Stimulated activated naive CD4-positive, alpha-beta T cell (primary cell): ENCODE measurements at regions not wholly inside any gene's neighbourhood (a gene's known extent, or its start where the extent isn't known, plus 50 kb on each side); places are given as distances from the start of the nearest gene placed in this dataset.
"Not testable (repeated sequence)": the region's sequence is repeated elsewhere in the genome, so short reads cannot be mapped to it uniquely, and the experiment has no call there.

Experiments used
- DNase-seq, 6 experiments: peaks; one replicate each; lab custom pipeline; 2025; lab: John Stamatoyannopoulos, UW

DNA sequence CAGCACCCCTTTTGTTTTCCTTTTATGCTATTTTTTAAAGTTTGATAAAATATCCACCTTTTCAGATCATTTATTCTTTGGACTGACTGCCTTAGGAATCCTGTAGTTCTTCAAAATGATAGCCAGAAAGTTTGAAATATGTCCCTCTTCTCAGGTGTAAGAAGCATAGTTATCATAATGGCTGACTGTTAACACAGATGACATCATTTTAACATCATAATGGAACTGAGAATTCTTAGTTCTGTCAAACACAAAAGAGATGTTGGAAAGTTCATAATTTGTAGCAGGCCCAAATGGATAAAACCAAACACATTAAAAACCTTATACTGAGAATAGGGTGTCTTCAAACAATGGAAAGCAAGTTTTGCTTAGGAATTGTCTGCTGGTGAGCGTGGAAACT, 1254.4 kb downstream of the ADGRL3 start:
- no peak for DNase-seq

DNA sequence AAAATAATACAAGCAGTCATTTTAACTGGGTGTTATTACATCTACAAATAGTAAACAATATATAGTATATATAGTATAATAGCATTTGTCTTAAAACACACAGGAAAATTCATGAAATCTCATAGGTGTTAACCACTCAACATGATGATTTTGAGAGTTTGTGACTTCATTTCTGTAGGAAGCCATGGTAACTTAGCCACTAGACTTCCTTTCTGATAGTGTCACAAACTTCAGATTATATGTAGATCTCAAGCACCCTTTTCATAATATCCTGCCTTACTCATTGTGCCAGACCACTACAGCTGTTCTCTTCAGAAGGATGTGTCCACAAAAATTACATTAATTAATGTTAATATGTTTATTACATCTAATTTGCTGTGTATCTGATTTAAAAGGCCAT, 1250.6 kb downstream of the ADGRL3 start:
- no peak for DNase-seq

DNA sequence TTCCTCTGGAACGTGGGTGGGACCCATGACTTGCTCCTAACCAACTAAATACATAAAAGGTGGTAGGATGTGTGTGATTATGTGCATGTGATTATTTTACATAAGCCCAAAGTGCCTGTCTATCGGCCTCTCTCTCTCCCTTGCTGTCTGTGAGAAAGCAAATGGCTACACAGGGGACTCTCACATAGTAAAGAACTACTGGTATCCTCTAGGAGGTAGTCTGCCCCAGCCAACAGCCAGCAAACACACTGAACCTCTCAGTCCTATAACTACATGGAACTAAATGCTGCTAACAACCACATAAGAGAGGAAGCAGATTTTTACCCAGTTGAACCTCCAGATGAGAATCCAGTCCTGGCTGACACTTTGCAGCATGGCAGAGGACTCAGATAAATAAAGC, 1249.4 kb downstream of the ADGRL3 start:
- no peak for DNase-seq

DNA sequence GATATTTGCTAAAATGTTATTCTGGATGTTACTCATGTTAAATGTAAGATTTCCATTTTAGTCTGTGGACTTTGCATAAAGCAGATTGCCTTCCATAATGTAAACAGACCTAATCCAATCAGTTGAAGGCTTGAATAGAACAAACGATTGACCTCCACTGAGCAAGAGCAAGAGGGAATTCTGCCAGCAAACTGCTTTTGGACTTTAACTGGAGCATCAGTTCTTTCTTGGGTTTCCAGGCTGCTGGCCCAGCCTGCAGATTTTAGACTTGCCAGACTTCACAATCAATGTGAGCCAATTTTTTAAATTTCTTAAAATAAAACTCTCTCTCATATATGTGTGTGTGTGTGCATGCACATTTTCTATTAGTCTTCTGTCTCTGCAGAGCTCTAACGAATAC, 1248.8 kb downstream of the ADGRL3 start:
- no peak for DNase-seq

DNA sequence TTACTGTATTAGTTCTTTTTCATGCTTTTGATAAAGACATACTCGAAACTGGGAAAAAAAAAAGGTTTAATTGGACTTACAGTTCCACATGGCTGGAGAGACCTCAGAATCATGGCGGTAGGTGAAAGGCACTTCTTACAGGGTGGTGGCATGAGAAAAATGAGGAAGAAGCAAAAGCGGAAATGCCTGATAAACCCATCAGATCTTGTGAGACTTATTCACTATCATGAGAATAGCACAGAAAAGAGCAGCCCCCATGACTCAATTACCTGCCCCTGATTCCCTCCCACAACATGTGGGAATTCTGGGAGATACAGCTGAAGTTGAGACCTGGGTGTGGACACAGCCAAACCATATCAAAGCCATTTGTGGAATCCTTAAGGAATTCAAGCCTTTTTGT, 1238.9 kb downstream of the ADGRL3 start:
- no peak for DNase-seq

DNA sequence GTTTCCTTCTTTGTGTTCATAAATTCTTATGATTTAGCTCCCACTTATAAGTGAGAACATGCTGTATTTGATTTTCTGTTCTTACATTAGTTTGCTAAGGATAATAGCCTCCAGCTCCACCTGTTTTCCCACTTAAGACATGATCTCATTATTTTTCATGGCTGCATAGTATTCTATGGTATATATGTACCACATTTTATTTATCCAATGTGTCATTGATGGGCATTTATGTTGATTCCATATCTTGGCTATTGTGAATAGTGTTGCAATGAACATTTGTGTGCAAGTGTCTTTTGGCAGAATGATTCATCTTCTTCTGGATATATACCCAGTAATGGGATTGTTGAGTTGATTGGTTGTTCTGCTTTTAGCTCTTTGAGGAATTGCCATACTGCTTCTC, 1234.8 kb downstream of the ADGRL3 start:
- no peak for DNase-seq

DNA sequence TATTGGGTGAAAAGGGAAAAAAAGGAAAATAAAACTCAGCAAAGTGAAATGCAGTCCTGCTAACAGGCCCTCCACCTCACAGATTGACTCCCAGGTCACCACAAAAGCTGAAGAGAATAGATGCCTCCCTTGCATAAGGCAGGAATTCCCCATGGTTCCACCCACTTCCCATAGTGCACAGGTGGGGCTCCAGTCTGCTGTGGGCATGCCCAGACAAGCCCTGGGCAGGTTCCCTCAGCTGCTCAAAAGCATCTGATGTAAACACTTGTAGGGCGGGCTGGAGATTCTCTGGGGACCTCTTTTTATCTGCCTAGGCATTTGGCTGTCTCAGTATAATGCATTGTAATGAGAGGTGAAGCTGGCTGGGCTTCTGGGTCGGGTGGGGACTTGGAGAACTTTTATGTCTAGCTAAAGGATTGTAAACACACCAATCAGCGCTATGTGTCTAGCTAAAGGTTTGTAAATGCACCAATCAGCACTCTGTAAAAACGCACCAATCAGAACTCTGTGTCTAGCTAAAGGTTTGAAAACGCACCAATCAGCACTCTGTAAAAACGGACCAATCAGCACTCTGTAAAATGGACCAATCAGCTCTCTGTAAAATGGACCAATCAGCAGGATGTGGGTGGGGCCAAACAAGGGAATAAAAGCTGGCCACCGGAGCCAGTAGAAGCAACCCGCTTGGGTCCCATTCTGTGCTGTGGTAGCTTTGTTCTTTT, 1231.5 kb downstream of the ADGRL3 start:
- not testable (repeated sequence) for DNase-seq

DNA sequence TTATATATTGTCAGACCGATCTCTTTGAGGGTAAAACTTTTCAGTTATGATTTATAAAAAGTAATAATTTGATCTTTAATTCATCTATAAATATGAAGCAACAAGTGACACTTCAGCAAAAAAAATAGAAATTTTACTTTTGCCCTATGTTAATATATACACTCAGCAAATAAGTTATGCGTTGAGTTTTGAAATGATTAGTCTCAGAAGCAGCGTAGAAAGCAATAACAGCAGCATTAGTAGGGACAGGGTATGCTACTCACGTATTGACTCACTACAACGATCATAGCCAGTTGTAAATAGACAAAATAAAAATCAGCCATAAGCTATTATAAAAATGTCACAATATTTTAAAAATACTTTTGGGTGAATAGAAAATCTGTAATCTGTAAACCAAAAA, 1229.2 kb downstream of the ADGRL3 start:
- no peak for DNase-seq

DNA sequence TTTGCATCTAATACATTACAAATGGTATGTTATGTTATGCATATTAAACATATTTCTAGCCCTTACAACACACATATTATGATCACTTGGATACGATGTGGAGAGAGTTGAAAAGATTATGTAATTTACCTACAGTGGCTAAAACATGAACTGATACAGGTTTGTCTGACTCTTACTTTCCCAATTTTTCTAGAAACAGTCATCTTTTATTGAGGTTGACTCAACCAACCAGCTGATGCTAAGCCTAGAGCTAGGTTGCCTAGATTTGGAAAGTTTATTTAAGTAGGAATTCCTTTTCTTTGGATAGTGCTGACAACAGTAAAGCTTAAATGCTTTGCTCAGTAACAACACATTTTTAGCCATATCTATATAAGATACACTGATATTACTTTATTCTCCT, 1215.1 kb downstream of the ADGRL3 start:
- DNase-seq: no peak

DNA sequence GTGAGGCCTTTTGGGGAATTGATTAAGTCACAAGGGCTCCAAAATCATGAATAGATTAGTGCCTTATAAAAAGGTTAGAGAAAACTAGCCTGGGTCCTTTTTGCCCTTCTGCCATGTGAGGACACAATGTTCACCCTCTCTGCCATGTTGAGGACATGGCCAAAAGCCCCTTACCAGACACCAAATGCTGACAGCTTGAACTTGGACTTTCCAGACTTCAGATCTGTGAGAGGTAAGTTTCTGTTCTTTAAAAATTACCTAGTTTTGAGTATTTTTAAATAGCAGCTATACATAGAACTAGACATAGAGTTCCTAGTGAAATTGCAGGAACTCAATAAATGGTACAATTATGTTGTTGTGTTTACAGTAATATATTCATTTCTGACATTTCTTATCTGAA, 1214.4 kb downstream of the ADGRL3 start:
- DNase-seq: no peak

DNA sequence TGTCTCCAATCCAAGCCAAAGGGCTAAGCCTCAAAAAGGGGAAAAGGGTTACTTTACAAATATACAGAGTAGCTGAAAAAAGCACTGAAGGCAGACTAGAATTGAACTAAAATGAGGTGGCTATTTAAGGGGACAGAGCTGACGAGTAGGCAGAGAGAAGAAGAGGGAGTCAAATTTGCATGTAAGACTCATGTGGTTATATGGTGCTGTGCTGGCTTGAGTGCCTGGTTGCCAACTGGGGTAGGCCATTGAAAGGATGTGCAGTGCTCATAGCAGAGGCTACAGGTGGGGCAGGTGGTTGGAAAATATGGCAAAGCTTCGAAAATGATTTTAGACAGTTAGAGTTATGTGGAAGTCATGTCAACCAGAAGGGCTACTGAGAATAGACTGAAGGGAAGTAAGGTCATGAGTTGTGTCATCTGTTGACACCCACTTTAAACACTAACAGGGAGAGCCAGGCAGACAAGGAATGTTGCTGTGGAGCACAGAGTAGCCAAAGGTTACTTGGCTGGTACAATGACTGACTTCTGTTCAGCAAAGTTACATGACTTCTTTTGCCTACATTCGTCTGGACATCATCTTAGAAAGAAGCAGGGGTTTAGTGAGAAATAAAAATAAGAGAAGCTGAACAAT, 1210.4 kb downstream of the ADGRL3 start:
- DNase-seq: no peak

DNA sequence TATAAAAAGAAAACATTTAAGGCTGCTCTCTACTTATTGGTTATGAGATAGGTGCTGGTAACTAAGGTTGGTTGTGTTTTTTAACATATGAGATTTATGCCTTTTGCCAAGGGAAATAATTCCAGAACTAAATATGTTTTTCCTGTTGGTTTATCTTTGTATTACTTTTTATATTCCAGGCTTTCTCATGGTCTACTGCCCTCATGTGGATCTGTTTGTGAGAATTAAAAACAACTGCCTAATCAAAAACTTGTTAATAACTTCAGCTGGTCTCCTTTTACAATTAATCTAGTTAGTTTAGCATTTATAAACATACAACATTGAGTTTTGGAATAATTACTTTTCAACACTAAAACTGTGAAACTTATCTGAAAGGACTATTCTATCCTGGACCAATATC, 1208.3 kb downstream of the ADGRL3 start:
- DNase-seq: no peak

DNA sequence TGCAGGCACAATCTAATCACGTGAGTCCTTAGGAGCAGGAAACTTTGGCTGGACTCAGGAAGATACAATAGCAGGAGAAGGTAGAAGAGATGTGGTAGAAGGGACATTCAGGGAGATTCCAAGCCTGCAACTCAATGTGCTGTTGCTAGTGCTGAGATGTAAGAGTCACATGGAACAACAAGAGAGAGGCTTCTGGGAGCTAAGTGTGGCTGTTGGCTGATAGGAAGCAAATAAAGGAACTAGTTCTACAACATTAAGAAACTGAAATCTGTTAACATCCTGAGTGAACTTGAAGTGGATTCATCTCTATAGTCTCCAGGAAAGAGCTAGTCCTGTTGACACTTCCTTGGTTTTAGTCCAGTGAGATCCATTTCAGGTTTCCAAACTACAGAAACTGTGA, 1207.4 kb downstream of the ADGRL3 start:
- DNase-seq: no peak

DNA sequence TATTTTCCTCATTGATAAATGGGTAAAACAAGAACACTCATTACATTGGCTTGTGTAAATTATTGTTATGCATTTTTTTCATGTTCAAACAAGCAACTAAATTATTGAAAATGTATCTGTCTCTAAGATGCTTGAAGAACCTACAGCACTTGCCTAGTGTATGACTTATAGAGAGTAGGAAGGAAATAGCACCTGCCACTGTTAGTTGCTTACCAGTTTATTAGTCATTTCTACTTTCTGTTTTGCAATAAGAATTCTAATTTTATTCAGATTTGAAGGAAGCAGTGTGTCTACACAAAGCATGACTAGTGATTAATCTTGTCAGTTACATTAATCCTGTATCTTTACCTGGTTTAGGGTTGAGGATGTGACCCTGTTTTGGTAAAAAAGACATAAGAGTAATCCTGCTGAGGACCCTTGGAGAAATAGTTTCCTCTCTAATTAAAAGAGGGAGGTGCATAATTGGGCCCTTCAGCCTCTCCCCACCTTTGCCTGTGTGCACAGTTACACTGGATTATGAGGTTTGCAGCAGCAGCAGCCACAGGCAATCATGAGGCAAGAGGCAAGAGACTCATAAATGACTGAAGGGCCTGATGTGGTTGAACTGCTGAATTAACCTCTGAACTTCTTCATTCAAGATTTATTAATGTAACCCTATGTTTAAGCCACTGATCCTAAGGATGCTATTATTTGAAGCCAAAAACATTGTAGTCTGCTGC, 1202.1 kb downstream of the ADGRL3 start:
- DNase-seq: no peak

DNA sequence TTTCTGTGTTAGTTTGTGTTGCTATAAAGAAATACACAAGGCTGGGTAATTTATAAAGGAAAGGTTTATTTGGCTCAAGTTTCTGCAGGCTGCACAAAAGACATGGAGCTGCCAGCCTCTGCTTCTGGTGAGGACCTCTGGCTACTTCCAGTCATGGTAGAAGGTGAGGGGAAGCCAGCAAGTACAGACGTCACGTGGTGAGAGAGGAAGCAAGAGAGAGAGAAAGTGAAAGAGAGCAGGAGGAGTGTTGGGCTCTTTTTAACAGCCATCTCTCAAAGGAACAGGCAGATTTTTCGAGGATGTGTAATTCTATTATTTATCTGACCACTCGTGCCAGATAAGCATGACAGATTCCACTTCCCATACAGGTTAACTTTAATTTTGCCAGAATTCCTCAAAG, 1199.1 kb downstream of the ADGRL3 start:
- no peak for DNase-seq

DNA sequence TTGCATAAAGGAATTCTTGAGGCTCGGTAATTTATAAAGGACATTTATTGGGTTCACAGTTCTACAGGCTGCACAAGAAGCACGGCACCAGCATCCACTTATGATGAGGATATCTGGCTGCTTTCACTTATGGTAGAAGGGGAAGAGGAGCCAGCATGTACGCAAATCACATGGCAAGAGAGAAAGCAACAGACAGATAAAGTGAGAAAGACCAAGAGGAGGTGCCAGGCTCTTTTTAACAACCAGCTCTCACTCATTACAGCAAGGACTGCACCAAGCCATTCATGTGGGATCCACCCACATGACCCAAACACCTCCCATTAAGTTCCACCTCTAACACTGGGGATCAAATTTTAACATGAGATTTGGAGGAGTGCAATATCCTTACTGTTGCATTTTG, 1198.2 kb downstream of the ADGRL3 start:
- DNase-seq: no peak

DNA sequence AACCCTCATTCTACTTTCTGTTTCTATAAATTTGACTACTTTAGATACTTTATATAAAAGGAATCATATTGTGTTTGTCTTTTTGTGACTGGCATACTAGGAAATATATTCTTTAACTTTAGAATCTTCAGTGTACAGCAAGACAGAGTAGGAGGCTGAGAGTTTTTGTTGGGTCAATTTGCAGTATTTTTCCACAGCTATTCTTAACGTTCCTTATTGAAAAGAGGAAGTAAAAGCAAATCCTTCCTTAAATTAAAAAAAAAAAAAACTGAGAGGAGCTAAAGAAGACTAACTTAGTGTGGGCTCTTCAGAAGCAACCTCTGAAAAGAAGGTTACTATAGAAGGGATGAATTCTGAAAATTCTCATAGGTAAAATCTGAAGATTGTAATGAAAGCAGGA, 1194.6 kb downstream of the ADGRL3 start:
- DNase-seq: no peak

DNA sequence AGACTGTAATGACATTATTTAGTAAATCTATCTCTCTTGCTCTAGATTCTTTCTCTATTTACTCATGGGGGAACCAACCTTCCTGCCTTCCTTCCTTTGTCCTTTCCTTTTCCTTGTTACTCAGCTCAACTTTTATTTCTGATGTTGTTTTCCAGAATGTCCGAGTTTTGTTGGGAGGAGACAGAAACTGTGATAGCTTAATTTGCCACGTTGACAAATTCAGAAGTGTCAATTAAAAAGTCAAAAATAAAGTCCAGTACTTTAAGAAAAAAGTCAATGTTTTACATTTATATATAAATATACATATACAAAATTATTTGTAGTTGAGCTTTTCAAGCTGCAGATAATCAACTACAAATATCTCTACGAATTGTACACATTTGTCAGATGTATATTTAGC, 1187.7 kb downstream of the ADGRL3 start:
- DNase-seq: no peak

DNA sequence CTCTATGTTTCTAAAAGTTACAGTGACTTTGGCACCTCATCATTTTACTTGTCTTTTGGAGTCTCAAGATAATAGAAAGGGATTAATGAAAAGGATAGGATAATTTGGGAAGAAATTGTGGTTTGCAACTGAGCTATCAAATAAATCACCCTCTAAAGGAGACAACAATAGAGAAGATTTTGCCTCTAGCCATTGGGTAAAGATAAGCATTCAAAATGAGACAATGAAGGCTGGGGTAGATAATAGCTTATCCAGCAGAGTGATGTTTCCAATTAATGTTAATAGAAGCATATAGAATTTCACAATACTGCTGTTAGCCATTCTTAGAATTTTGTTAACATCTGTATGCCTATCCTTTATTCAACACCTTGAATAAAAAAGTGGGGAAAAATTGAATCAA, 1177.6 kb downstream of the ADGRL3 start:
- DNase-seq: no peak

DNA sequence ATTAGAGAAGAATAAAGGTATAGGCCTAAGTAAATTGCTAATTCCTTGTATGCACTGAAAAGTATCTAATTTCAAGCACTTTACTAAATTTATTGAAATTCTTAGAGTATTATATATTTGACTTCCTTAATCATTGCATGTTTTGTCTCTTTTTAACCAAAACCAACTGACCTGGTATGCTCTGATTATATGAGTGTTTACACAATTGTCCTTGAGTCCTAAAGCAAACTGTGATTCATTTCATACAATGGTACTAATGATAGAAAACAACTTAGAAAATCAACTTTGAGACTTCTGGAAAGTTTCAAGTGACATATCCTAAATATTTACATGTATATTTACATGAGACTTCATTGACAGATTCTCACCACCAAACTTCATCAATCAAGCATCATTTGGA, 1177.1 kb downstream of the ADGRL3 start:
- DNase-seq: no peak

DNA sequence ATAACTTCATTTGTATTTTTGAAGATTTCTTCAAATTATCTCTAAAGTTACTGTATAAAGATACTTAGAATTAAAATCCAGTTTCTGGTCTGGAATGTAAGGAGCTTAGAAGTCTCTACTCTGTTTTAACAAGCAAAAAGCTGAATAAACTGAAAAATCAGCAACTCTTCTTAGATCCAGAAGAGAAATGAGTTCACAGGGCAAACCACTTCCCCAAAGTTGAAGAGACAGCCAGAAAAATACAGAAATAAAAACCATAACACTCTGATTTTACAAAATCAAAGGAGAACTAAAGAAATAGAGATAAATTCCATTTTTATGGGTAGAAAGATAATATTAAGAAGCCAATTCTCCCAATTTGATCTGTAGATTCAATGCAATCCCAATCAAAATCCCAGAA, 1166.8 kb downstream of the ADGRL3 start:
- DNase-seq: no peak

DNA sequence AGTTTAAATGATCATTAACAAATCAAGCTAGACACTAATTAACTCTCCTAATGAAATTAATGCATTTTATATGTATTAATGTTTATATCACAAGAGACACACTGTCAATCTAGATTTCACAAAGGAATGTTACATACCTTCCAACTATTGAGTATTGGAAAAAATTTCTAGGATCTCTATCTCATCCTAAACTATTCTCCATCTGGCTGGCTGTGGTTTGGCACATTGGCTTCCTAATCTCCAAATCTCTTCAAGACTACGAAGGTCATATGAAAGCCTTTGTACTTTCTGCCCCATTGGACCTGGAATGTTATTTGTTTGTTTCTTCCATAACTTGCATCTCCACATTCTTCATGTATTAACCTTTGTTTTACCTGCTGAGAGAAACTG, 1160.0 kb downstream of the ADGRL3 start:
- DNase-seq: no peak

DNA sequence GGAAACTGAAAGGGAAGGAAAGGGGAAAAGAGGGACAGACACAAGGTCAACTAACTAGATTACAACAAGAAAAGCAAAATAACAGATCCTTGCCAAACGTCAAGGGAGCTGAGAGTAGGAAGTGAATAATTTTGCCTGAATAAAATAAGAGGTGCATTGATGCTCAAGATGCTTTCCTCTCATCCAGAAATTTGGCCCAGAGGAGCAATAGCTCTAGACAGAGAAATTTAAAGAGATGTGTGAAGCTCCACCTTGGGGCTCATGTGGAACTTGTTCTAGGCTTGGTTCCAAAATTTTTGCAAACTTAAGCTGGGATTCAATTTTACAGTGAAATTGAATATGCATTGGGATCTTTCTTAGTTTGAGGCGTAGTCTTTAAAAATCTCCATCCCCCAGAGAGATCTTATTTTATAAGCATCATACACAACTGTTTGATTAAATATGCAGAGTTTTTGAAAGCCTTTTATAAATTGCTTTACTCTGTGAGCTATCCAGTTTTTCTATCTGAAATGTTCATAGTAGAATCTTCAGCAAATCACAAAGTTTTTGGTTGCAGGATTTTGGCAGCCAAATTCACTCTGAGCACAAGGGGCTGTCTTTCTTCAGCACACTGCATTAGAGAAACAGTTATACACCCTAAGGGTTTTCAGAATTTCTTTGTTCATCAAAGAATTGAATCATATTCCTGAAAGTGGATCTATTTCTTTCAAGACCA, 1159.5 kb downstream of the ADGRL3 start:
- no peak for DNase-seq
